H1 (cell line): ENCODE measurements at regions not wholly inside any gene's neighbourhood (a gene's known extent, or its start where the extent isn't known, plus 50 kb on each side); places are given as distances from the start of the nearest gene placed in this dataset.

Experiments
- CTCF ChIA-PET: fragments of 300-600 bp; sonication (Branson Sonifier 250); formaldehyde crosslinking; loops from one replicate; lab custom pipeline; 2021; ENCODE audit not compliant: partially characterized antibody; lab: Charles Lee
- POLR2A ChIA-PET: fragments of 300-600 bp; sonication (Branson Sonifier 250); formaldehyde crosslinking; loops from one replicate; lab custom pipeline; 2021; ENCODE audit warnings: inconsistent platforms; ENCODE audit not compliant: partially characterized antibody; lab: Charles Lee
- DNase-seq, 2 experiments: peaks; one replicate each; pipeline versions ENCODE4 v3.0.0 to v3.0.0-alpha.2; 2010 to 2022; ENCODE audit warnings: low spot score in 2 of 2, low read depth in 1 of 2, mixed read lengths in 1 of 2
- FAIRE-seq: peaks from 2 replicates; lab custom pipeline; 2011; peaks lifted over from hg19 to GRCh38; lab: Jason Lieb, UNC
- H2AFZ ChIP-seq: 2 replicates; pipeline ENCODE4 v1.8.1; 2012; ENCODE audit warnings: low read length, inconsistent platforms
- H2AK5ac ChIP-seq: 2 replicates; pipeline ENCODE4 v1.6.1; 2013; ENCODE audit warnings: low read depth, low read length
- H2BK120ac ChIP-seq: replicated peaks from 2 replicates; pipeline ENCODE3; 2013; ENCODE audit warnings: low read depth, low read length, inconsistent platforms
- H2BK12ac ChIP-seq: 2 replicates; pipeline ENCODE4 v1.6.1; 2013; ENCODE audit warnings: low read depth, low read length
- H2BK15ac ChIP-seq: 2 replicates; pipeline ENCODE4 v1.6.1; 2013; ENCODE audit warnings: low read length
- H2BK20ac ChIP-seq: 2 replicates; pipeline ENCODE4 v1.6.1; 2013; ENCODE audit warnings: low read length
- H2BK5ac ChIP-seq: 2 replicates; pipeline ENCODE4 v1.6.1; 2013; ENCODE audit warnings: low read depth, low read length
- H3K14ac ChIP-seq: 2 replicates; pipeline ENCODE4 v1.6.1; 2013; ENCODE audit warnings: inconsistent platforms; ENCODE audit not compliant: insufficient read length
- H3K18ac ChIP-seq: 2 replicates; pipeline ENCODE4 v1.6.1; 2013; ENCODE audit warnings: low read length; ENCODE audit errors: extremely low read depth
- H3K23ac ChIP-seq: 2 replicates; pipeline ENCODE4 v1.6.1; 2013; ENCODE audit warnings: inconsistent platforms; ENCODE audit not compliant: insufficient read length
- H3K23me2 ChIP-seq: 2 replicates; pipeline ENCODE4 v1.6.1; 2013; ENCODE audit warnings: low read depth, low read length
- H3K27ac ChIP-seq: 2 replicates; pipeline ENCODE4 v1.6.1; 2011; ENCODE audit warnings: low read depth, low read length, inconsistent platforms
- H3K27me3 ChIP-seq, 4 experiments: replicated peaks in 1 of 4; 1 replicate in 1 of 4; 2 replicates in 3 of 4; pipeline versions ENCODE4 v1.6.1 to v1.8.1; 2011 to 2013; ENCODE audit warnings: low read length in 3 of 4, mild to moderate bottlenecking in 3 of 4, inconsistent platforms in 2 of 4, mixed read lengths in 2 of 4, moderate library complexity in 1 of 4; ENCODE audit not compliant: control insufficient read depth in 3 of 4, insufficient read depth in 3 of 4; ENCODE audit errors: extremely low read depth in 1 of 4
- H3K36me3 ChIP-seq, 4 experiments: 2 replicates each; pipeline versions ENCODE4 v1.6.1 to v1.8.1; 2011 to 2013; ENCODE audit warnings: mild to moderate bottlenecking in 4 of 4, low read length in 3 of 4, moderate library complexity in 2 of 4, control low read depth in 1 of 4, inconsistent platforms in 1 of 4; ENCODE audit not compliant: insufficient read depth in 4 of 4, control insufficient read depth in 2 of 4
- H3K4ac ChIP-seq: replicated peaks from 2 replicates; pipeline ENCODE3; 2013; ENCODE audit warnings: low read length, low read depth, mixed read lengths, inconsistent platforms; ENCODE audit not compliant: insufficient read length
- H3K4me1 ChIP-seq, 4 experiments: replicated peaks in 1 of 4; 1 replicate in 1 of 4; 2 replicates in 3 of 4; pipeline versions ENCODE4 v1.6.1 to v1.8.1; 2011 to 2013; ENCODE audit warnings: low read length in 3 of 4, inconsistent platforms in 2 of 4, mixed read lengths in 1 of 4; ENCODE audit not compliant: insufficient read depth in 4 of 4, control insufficient read depth in 3 of 4
- H3K4me2 ChIP-seq, 2 experiments: 2 replicates each; pipeline versions ENCODE4 v1.6.1 to v1.8.1; 2011 to 2013; ENCODE audit warnings: low read depth in 2 of 2, low read length in 2 of 2, control low read depth in 1 of 2, inconsistent platforms in 1 of 2, mild to moderate bottlenecking in 1 of 2; ENCODE audit not compliant: insufficient read depth in 1 of 2
- H3K4me3 ChIP-seq, 4 experiments: fragments of 200-600, 300-600 bp in 1 of 4; sonication (generic), shearing (Covaris generic), sonication (Bioruptor Twin) in 1 of 4; 2 replicates each; pipeline versions ENCODE4 v1.5.1 to v1.8.1; 2011 to 2016; ENCODE audit warnings: low read length in 4 of 4, low read depth in 3 of 4, control low read depth in 2 of 4, inconsistent platforms in 2 of 4, mild to moderate bottlenecking in 2 of 4, mixed read lengths in 1 of 4, moderate library complexity in 1 of 4; ENCODE audit not compliant: insufficient read depth in 2 of 4; ENCODE audit errors: extremely low read depth in 1 of 4
- H3K56ac ChIP-seq: replicated peaks from 2 replicates; pipeline ENCODE3; 2013; ENCODE audit warnings: low read depth, mild to moderate bottlenecking, mixed read lengths, low read length, inconsistent platforms; ENCODE audit not compliant: insufficient read length
- H3K79me1 ChIP-seq: 2 replicates; pipeline ENCODE4 v1.6.1; 2013; ENCODE audit warnings: low read depth, low read length, control low read depth
- H3K79me2 ChIP-seq, 2 experiments: 2 replicates each; pipeline versions ENCODE4 v1.6.1 to v1.8.1; 2012 to 2013; ENCODE audit warnings: low read length in 2 of 2, mild to moderate bottlenecking in 2 of 2, inconsistent platforms in 1 of 2; ENCODE audit not compliant: insufficient read depth in 2 of 2, control insufficient read depth in 1 of 2
- H3K9ac ChIP-seq, 4 experiments: replicated peaks in 1 of 4; 1 replicate in 1 of 4; 2 replicates in 3 of 4; pipeline versions ENCODE4 v1.6.1 to v1.8.1; 2011 to 2013; ENCODE audit warnings: low read depth in 3 of 4, low read length in 3 of 4, control low read depth in 2 of 4, mild to moderate bottlenecking in 2 of 4, moderate library complexity in 2 of 4, inconsistent platforms in 1 of 4; ENCODE audit errors: extremely low read depth in 1 of 4
- H3K9me3 ChIP-seq, 2 experiments: 2 replicates each; pipeline versions ENCODE4 v1.6.1 to v1.8.1; 2012 to 2013; ENCODE audit warnings: mild to moderate bottlenecking in 2 of 2, moderate library complexity in 2 of 2, control low read depth in 1 of 2, inconsistent platforms in 1 of 2, low read depth in 1 of 2, low read length in 1 of 2, mixed read lengths in 1 of 2; ENCODE audit not compliant: insufficient read depth in 2 of 2
- H4K20me1 ChIP-seq, 2 experiments: replicated peaks in 1 of 2; 2 replicates each; pipeline versions ENCODE3 to v1.8.1; 2011 to 2013; ENCODE audit warnings: inconsistent platforms in 2 of 2, low read length in 2 of 2, mild to moderate bottlenecking in 1 of 2; ENCODE audit not compliant: insufficient read depth in 2 of 2, control insufficient read depth in 1 of 2
- H4K5ac ChIP-seq: 2 replicates; pipeline ENCODE4 v1.6.1; 2013; ENCODE audit warnings: low read length, low read depth, mixed read lengths, inconsistent platforms; ENCODE audit not compliant: insufficient read length
- H4K8ac ChIP-seq: 2 replicates; pipeline ENCODE4 v1.8.0; 2013; ENCODE audit warnings: mild to moderate bottlenecking, moderate library complexity, low read length, inconsistent platforms; ENCODE audit not compliant: insufficient read depth; ENCODE audit errors: extremely low read depth
- H4K91ac ChIP-seq: replicated peaks from 2 replicates; pipeline ENCODE3; 2013; ENCODE audit warnings: low read length, mixed read lengths, inconsistent platforms; ENCODE audit not compliant: insufficient read length
- CHD2 ChIP-seq: IDR thresholded peaks from 2 replicates; pipeline ENCODE4 v1.6.1; 2012; ENCODE audit warnings: low read length, improper control_type of control experiment
- CTCF ChIP-seq, 3 experiments: IDR thresholded peaks; 1 replicate in 2 of 3; 2 replicates in 1 of 3; pipeline versions ENCODE4 v1.5.1 to v1.6.1; 2011; ENCODE audit warnings: low read length in 3 of 3, mild to moderate bottlenecking in 3 of 3, inconsistent platforms in 2 of 3, low read depth in 1 of 3, moderate library complexity in 1 of 3; ENCODE audit not compliant: insufficient read depth in 1 of 3; ENCODE audit errors: control extremely low read depth in 1 of 3
- SAP30 ChIP-seq: fragments of 300-600 bp; sonication (generic); IDR thresholded peaks from 2 replicates; pipeline ENCODE4 v1.7.1; 2012; ENCODE audit warnings: low read length, moderate library complexity, mild to moderate bottlenecking, inconsistent platforms; ENCODE audit not compliant: insufficient read depth, insufficient replicate concordance
- WGBS, 2 experiments: shearing (Covaris generic) in 1 of 2; methylation state at CpG; one replicate each; pipeline versions ENCODE4 v1.1.6 to v1.1.7; 2013 to 2015; ENCODE audit warnings: low lambda C conversion rate in 2 of 2, mixed read lengths in 2 of 2, inconsistent platforms in 1 of 2, low coverage in 1 of 2, missing lambda C conversion rate in 1 of 2; ENCODE audit not compliant: insufficient replicate concordance in 2 of 2, insufficient coverage in 1 of 2, insufficient read length in 1 of 2; ENCODE audit errors: extremely low coverage in 1 of 2, missing lambda C conversion rate in 1 of 2; 5-methylcytosine and 5-hydroxymethylcytosine counted together

- Histone ChIP-seq H3K4ac (no peak overlapping the region), H3K14ac (no peak overlapping the region)
- CTCF ChIA-PET = interaction anchor here (0.9 to 1.4 kb wide), 3 partner anchors 9 to 33 kb away, joined by 3 to 5 read pairs (median 4); no protein-coding TSS in a partner anchor
Measured at GRCh38 chr1:233737341-233737740, 123.4 kb downstream of the KCNK1 start.

More at GRCh38 chr1:233737341-233737740, 123.4 kb downstream of the KCNK1 start:
- no peak overlapping the region for H3K4me3 ChIP-seq
- POLR2A ChIA-PET = no interaction called here
- H3K36me3 ChIP-seq = no peaks in the 10 kb centered on the region
- no peaks in the 10 kb centered on the region for H3K27me3 ChIP-seq
- no peak overlapping the region for H2BK15ac ChIP-seq
- H3K4me1 ChIP-seq = no peaks in the 10 kb centered on the region
- H2BK12ac ChIP-seq = no peak overlapping the region
- no peak overlapping the region for H3K23ac ChIP-seq
- no peak for TF ChIP-seq CHD2
- TF ChIP-seq CTCF (IDR thresholded peaks at IDR 0.05; ENCODE audit: control extremely low read depth in 1 of 3, insufficient read depth in 1 of 3, low read depth in 1 of 3, low read length in 3 of 3) = no peak
- TF ChIP-seq SAP30 = no peak
- no peak overlapping the region for H4K5ac ChIP-seq
- H2BK20ac ChIP-seq = no peak overlapping the region
- H3K56ac ChIP-seq = no peak overlapping the region
- H4K8ac ChIP-seq = no peak overlapping the region
- no peak for FAIRE-seq
- no peak overlapping the region for H2AFZ ChIP-seq
- H3K9me3 ChIP-seq = no peaks in the 10 kb centered on the region
- H3K23me2 ChIP-seq = no peaks in the 10 kb centered on the region
- no peak overlapping the region for H3K9ac ChIP-seq
- WGBS, 2 experiments = 92% methylated on average over 2 of the region's 2 CpGs; no CpG with 5 or more reads in 1 of the 2 experiments
- no peaks in the 10 kb centered on the region for H3K79me2 ChIP-seq
- H2AK5ac ChIP-seq = no peak overlapping the region
- H2BK120ac ChIP-seq = no peak overlapping the region
- H2BK5ac ChIP-seq = no peak overlapping the region
- no peak overlapping the region for H3K18ac ChIP-seq
- H4K91ac ChIP-seq = no peak overlapping the region
- H3K79me1 ChIP-seq = no peaks in the 10 kb centered on the region
- H3K27ac ChIP-seq = no peak overlapping the region
- no peak overlapping the region for H3K4me2 ChIP-seq
- no peaks in the 10 kb centered on the region for H4K20me1 ChIP-seq
- DNase-seq = no peak
